HG02588 (cell line): ENCODE measurements at regions not wholly inside any gene's neighbourhood (a gene's known extent, or its start where the extent isn't known, plus 50 kb on each side); places are given as distances from the start of the nearest gene placed in this dataset.

Experiments used
- ATAC-seq: cut with Tn5 transposase; IDR thresholded peaks from one replicate; pipeline ENCODE4 v1.9.1; 2021; ENCODE audit warnings: mild to moderate bottlenecking, moderate library complexity; ENCODE audit not compliant: unreplicated experiment

GRCh38 chr2:128368437-128369107 is 49.9 kb upstream of the HS6ST1 start:
- no peak for ATAC-seq

- ATAC-seq, result no peak
Observed at GRCh38 chr2:128369108-128369555, 50.5 kb upstream of the HS6ST1 start.

- ATAC-seq, result no peak
Observed at GRCh38 chr2:128369602-128370467, 51.2 kb upstream of the HS6ST1 start.

GRCh38 chr2:128370468-128371247 is 52.0 kb upstream of the HS6ST1 start:
- ATAC-seq, result no peak

GRCh38 chr2:128371248-128371630 is 52.6 kb upstream of the HS6ST1 start:
- no peak for ATAC-seq

- ATAC-seq, result no peak
Observed at GRCh38 chr2:128371648-128372345, 53.1 kb upstream of the HS6ST1 start.

- ATAC-seq, result no peak
Observed at GRCh38 chr2:128372621-128373341, 54.1 kb upstream of the HS6ST1 start.

- no peak for ATAC-seq
Observed at GRCh38 chr2:128373451-128374000, 54.9 kb upstream of the HS6ST1 start.

- ATAC-seq, result no peak
Observed at GRCh38 chr2:128374001-128374710, 55.5 kb upstream of the HS6ST1 start.

GRCh38 chr2:128374711-128375413 is 56.2 kb upstream of the HS6ST1 start:
- no peak for ATAC-seq

GRCh38 chr2:128375454-128375853 is 56.8 kb upstream of the HS6ST1 start:
- ATAC-seq, result no peak

- no peak for ATAC-seq
Observed at GRCh38 chr2:128376241-128377041, 57.8 kb upstream of the HS6ST1 start.

GRCh38 chr2:128377071-128377910 is 58.6 kb upstream of the HS6ST1 start:
- ATAC-seq, result no peak

GRCh38 chr2:128378231-128379020 is 59.8 kb upstream of the HS6ST1 start:
- ATAC-seq, result no peak

GRCh38 chr2:128379021-128380015 is 60.6 kb upstream of the HS6ST1 start:
- no peak for ATAC-seq
